Right ventricle myocardium superior (tissue), 1 donor: ENCODE measurements at regions not wholly inside any gene's neighbourhood (a gene's known extent, or its start where the extent isn't known, plus 50 kb on each side); places are given as distances from the start of the nearest gene placed in this dataset.
A peak's percentile ranks its signal among the peaks of the same experiment; 100 is the strongest.

Experiments used
- ATAC-seq: fragments of 200-7000 bp; cut with Tn5 transposase; one replicate; pipeline ENCODE4 v1.9.1; 2020; ENCODE audit warnings: mild to moderate bottlenecking; ENCODE audit not compliant: poor library complexity
- DNase-seq: peaks from one replicate; pipeline ENCODE4 v3.0.0-alpha.2; 2020
- intact Hi-C: fragments of 100-400 bp; cut with DNase I; formaldehyde crosslinking; loops from one replicate; pipeline ENCODE4 v1.11.2; 2022
- donor health status: DM: no; HTN: yes; CAD: no; lungs with severe emphysema.

GRCh38 chr7:18144166-18144565 lies 116.5 kb upstream of the PRPS1L1 start:
- ATAC-seq: peak; percentile 27
- no peak for DNase-seq
- intact Hi-C loops: no loop called here

GRCh38 chr7:18145160-18145559 lies 117.5 kb upstream of the PRPS1L1 start:
- DNase-seq (no peak), ATAC-seq (no peak)
- intact Hi-C loops: no loop called here

GRCh38 chr7:18151422-18151821 lies 123.8 kb upstream of the PRPS1L1 start:
- no peak for ATAC-seq
- intact Hi-C loops: no loop called here
- DNase-seq: no peak

- no peak for ATAC-seq
- intact Hi-C loops: no loop called here
- DNase-seq: no peak
Observed at GRCh38 chr7:18153183-18153748, 125.6 kb upstream of the PRPS1L1 start.

GRCh38 chr7:18154726-18155125 lies 127.1 kb upstream of the PRPS1L1 start:
- DNase-seq (no peak), ATAC-seq (no peak)
- intact Hi-C loops: no loop called here

- DNase-seq (no peak), ATAC-seq (no peak)
- intact Hi-C loops: no loop called here
Observed at GRCh38 chr7:18157233-18157632, 129.6 kb upstream of the PRPS1L1 start.

GRCh38 chr7:18162657-18163056 lies 135.0 kb upstream of the PRPS1L1 start:
- intact Hi-C loops: no loop called here
- ATAC-seq: no peak

GRCh38 chr7:18163091-18163490 lies 135.4 kb upstream of the PRPS1L1 start:
- intact Hi-C loops: no loop called here

More at GRCh38 chr7:18162657-18163056, 135.0 kb upstream of the PRPS1L1 start:
- no peak for DNase-seq

GRCh38 chr7:18165166-18165565 lies 137.5 kb upstream of the PRPS1L1 start:
- ATAC-seq (no peak), DNase-seq (no peak)
- intact Hi-C loops: no loop called here

More at GRCh38 chr7:18163091-18163490, 135.4 kb upstream of the PRPS1L1 start:
- DNase-seq (no peak), ATAC-seq (no peak)

- intact Hi-C loops: no loop called here
- ATAC-seq: no peak
- no peak for DNase-seq
Observed at GRCh38 chr7:18166002-18166401, 138.4 kb upstream of the PRPS1L1 start.

GRCh38 chr7:18167815-18168214 lies 140.2 kb upstream of the PRPS1L1 start:
- DNase-seq (no peak), ATAC-seq (no peak)
- intact Hi-C loops: no loop called here

GRCh38 chr7:18174996-18175395 lies 147.3 kb upstream of the PRPS1L1 start:
- ATAC-seq (no peak), DNase-seq (peak; percentile 26)
- intact Hi-C loops: no loop called here

- DNase-seq: no peak
- no peak for ATAC-seq
- intact Hi-C loops: no loop called here
Observed at GRCh38 chr7:18175801-18176450, 148.3 kb upstream of the PRPS1L1 start.

- intact Hi-C loops: no loop called here
- ATAC-seq (no peak), DNase-seq (no peak)
Observed at GRCh38 chr7:18177129-18177814, 149.6 kb upstream of the PRPS1L1 start.

GRCh38 chr7:18177815-18178660 lies 150.4 kb upstream of the PRPS1L1 start:
- intact Hi-C loops: no loop called here
- DNase-seq: peak; percentile 38
- peak; percentile 63 for ATAC-seq

- no peak for DNase-seq
- no peak for ATAC-seq
- intact Hi-C loops: no loop called here
Observed at GRCh38 chr7:18179093-18179492, 151.4 kb upstream of the PRPS1L1 start.

GRCh38 chr7:18180685-18181084 lies 153.0 kb upstream of the PRPS1L1 start:
- DNase-seq (no peak), ATAC-seq (no peak)
- intact Hi-C loops: no loop called here

GRCh38 chr7:18189500-18190126 lies 162.0 kb upstream of the PRPS1L1 start:
- intact Hi-C loops: no loop called here
- no peak for DNase-seq
- no peak for ATAC-seq

- ATAC-seq (no peak), DNase-seq (no peak)
- intact Hi-C loops: no loop called here
Observed at GRCh38 chr7:18191341-18191740, 163.7 kb upstream of the PRPS1L1 start.
